Hepatic stellate cell (primary cell): ENCODE measurements at regions not wholly inside any gene's neighbourhood (a gene's known extent, or its start where the extent isn't known, plus 50 kb on each side); places are given as distances from the start of the nearest gene placed in this dataset.
"Not testable (repeated sequence)": the region's sequence is repeated elsewhere in the genome, so short reads cannot be mapped to it uniquely, and the experiment has no call there.

Experiments
- DNase-seq: peaks from one replicate; pipeline ENCODE4 v3.0.0; 2011; ENCODE audit warnings: low spot score

GRCh38 chr3:82618594-82618993 lies 857.1 kb upstream of the GBE1 start:
- no peak for DNase-seq

DNA sequence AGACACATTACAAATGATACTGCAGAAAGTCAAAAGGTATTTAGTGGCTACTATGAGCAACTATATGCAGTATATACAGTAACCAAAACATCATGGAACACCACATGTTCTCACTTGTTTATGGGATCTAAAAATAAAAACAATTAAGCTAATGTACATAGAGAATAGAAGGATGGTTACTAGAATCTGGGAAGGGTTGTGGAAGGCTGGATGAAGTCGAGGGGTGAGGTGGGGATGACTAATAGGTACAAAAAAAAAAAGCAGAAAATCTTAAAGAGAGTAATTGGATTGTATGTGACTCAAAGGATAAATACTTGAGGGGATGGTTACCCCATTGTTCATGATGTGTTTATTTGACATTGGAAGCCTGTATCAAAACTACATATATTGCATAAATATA lies 848.8 kb upstream of the GBE1 start:
- no peak for DNase-seq

DNA sequence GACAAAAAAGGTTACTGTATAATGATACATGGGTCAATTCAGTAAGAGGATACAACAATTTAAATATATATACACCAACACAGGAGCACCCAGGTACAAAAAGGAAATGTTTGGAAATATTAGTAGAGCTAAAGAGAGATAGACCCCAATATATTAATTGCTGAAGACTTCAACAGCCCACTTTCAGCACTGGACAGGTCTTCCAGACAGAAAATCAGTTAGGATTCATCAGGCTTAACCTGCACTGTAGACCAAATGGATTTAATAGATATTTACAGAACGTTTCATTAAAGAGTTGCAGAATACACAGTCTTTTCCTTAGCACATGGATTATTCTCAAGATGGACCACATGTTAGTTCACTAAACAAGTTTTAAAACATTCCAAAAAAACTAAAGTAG lies 845.9 kb upstream of the GBE1 start:
- DNase-seq, result no peak

DNA sequence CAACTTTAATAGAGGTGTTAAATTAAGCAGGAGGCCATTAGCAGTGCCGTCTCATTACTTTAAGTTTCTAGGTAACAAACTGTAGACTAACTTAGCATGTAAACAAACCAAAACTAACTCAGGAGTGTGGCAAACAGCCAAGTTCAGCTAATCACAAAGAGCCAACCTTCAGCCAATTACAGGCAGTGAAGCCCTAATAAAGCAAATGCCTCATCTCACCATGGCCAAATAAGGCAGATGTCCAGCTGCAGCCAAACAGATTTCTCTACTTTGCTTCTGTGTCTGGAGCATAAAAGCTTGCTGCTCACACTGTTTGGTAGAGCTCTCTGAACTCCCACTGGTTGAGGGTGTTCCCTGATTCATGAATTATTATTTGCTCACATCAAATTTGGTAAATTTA lies 835.4 kb upstream of the GBE1 start:
- DNase-seq, result no peak

GRCh38 chr3:82595530-82595929 lies 834.1 kb upstream of the GBE1 start:
- DNase-seq, result no peak

GRCh38 chr3:82587174-82587573 lies 825.7 kb upstream of the GBE1 start:
- no peak for DNase-seq

- DNase-seq, result no peak
Measured at GRCh38 chr3:82586414-82586813, 825.0 kb upstream of the GBE1 start.

GRCh38 chr3:82586002-82586401 lies 824.6 kb upstream of the GBE1 start:
- DNase-seq, result not testable (repeated sequence)

DNA sequence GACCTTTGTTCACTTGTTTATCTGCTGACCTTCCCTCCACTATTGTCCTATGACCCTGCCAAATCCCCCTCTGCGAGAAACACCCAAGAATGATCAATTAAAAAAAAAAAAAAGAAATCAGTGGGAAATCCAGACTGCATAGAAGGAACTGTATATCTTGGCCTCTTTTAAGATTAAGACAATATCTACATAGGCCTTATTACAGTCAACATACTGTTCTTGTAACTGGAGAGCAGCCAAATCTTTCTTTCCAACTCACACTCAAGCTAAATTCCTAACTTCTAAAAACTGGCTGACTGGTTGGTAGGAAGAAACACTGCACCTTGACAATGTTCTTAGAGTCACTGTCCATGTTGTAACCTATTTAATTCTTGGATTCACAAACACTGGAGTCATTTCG lies 824.1 kb upstream of the GBE1 start:
- DNase-seq, result not testable (repeated sequence)

GRCh38 chr3:82584861-82585260 lies 823.4 kb upstream of the GBE1 start:
- not testable (repeated sequence) for DNase-seq

GRCh38 chr3:82584415-82584814 lies 823.0 kb upstream of the GBE1 start:
- DNase-seq, result not testable (repeated sequence)

DNA sequence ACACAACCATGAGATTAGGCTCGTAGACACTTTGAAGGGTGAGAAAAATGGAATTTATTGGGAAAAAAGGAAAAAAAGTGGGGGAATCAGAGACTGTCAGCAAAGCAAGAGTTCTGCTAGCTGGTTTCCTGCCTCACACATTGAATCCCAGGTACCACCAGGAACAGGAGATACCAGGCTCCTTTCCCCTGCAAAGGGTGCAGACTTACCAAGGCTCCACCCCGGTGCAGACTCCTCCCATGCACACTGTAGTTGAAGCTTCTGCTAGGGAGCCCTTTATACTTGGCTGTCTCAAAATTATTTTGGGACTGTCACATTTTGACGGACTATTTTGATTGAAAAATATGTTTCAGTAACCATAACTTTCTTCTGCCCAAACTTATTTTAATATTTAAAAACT lies 819.9 kb upstream of the GBE1 start:
- no peak for DNase-seq

DNA sequence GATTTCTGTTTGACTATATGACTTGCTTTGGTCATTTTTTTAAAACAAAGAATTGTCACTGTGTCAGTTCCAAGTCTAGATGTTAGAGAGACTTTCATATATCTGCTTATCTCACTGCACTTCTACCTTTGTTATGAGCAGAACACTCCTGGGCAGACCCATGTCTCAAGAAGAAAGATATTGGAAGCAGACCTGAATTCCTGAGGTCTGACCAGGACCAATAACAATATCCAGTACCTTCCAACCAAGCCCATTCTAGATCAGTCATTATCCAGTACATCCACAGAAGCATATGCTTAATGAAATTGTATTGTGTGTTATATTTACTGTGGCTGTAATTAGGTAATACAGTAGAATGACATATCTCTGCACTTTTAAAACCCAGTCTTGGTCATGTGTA lies 811.3 kb upstream of the GBE1 start:
- DNase-seq, result no peak

- DNase-seq, result no peak
Measured at GRCh38 chr3:82568776-82569338, 807.4 kb upstream of the GBE1 start.

DNA sequence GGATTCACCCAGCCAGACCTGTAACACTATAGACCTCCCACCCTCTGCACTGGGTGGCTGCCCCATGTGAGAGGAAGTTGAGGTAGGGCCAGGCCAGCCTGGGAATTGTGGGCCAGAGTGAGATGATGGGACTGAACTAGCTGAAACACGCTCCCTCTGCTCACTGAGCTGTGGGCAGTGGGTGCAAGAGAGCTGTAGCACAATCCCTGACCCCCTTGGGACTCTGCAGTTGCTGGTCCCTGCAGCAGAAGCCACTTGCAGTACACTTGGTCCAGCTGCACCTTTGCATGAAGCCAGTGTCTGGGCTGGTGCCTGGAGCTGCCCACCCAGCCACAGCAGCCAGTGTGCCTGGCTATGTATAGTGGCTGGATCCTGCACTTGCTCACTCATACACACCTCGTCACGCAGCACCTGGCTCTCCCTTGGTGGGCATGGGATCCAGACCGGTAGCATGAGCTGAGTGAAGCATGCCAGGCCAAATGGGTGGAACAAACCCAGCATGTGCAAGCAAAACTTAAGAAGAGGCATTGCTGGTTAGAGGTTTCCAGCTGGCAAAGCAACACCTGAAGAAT lies 805.7 kb upstream of the GBE1 start:
- DNase-seq, result no peak

GRCh38 chr3:82562896-82563295 lies 801.5 kb upstream of the GBE1 start:
- no peak for DNase-seq

GRCh38 chr3:82561784-82562183 lies 800.3 kb upstream of the GBE1 start:
- DNase-seq, result no peak

DNA sequence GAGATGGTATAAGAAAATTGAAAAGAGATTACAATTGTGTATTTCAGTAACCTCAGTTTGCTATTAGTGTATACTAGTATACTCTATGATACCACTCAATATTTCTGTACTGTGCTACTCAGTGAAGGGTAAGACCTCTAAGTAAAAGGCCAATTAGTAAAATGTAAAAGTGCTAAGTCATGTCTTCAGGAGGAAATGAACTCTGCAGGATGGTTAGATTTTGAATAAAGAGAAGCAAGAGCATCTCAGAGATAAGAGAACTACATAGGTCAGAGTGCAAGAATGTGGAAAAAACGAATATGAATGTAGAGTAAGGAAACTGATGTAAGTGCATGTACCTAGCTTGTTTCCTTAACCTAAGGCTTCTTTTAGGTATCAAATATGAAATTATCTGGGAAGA lies 796.6 kb upstream of the GBE1 start:
- no peak for DNase-seq

DNA sequence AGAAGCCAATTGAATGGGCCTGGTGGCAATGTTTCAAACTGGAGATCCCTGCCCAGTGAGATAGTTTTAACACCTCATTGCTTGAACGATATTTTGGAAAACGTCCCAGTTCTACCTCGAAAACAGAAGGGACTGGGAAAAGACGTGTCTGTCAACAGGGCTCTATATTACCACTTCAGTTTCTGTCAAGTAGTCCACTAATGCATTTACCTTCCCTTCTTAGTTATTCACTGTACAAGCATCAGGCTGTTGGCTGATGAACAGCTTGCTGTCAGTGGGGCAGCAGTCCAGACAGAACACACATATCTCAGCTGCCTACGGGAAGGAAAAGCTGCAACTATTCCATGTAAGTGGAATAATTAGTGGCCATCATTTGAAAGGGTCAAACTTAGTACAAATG lies 794.7 kb upstream of the GBE1 start:
- DNase-seq, result no peak

GRCh38 chr3:82542556-82542955 lies 781.1 kb upstream of the GBE1 start:
- not testable (repeated sequence) for DNase-seq

GRCh38 chr3:82521657-82522056 lies 760.2 kb upstream of the GBE1 start:
- no peak for DNase-seq

- DNase-seq, result no peak
Measured at GRCh38 chr3:82520846-82521245, 759.4 kb upstream of the GBE1 start.

DNA sequence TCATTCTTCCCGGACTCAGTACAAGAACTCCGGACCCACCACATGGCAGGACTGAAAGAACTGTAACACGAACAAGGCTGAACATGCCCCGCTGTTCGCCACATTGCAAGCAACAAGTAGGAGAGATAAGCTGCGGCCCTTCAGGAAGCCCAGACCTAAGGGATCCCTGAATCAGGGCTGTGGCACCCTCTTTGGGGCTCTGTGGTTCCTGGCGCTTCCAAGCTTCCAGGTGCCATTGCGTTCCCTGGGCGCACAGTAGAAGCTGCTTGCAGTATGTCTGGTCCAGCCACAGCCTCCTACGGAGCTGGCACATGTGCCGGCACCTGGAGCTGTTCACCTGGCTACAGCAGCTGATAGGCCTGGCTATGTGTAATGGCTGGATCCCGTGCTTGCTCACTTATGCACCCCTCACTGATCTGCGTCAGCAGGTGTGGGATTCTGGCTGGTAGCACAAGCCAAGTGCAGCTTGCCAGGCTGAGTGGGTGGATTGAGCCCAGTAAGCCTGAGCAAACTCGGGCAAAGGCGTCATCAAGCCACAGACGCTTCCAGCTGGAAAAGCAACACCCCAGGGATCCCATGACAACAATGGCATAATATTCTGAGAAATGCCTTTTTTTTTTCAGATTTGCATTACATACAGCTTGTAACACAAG lies 748.6 kb upstream of the GBE1 start:
- no peak for DNase-seq
